HCT116 (cell line): ENCODE measurements at regions not wholly inside any gene's neighbourhood (a gene's known extent, or its start where the extent isn't known, plus 50 kb on each side); places are given as distances from the start of the nearest gene placed in this dataset.

Experiments
- CEBPB ChIP-seq: IDR thresholded peaks from 2 replicates; pipeline ENCODE4 v1.6.1; 2012; ENCODE audit warnings: low read depth
- EGR1 ChIP-seq: IDR thresholded peaks from 2 replicates; pipeline ENCODE4 v1.6.1; 2012; ENCODE audit warnings: low read depth
- EZH2 ChIP-seq: fragments of 200-600 bp; sonication (generic); IDR thresholded peaks from 2 replicates; pipeline ENCODE4 v1.6.1; 2017; ENCODE audit warnings: antibody characterized with exemption, mixed run types
- POLR2A ChIP-seq: IDR thresholded peaks from 2 replicates; pipeline ENCODE4 v1.7.0; 2011; ENCODE audit warnings: borderline replicate concordance; ENCODE audit not compliant: insufficient read depth, insufficient read length; ENCODE audit errors: extremely low read depth
- POLR2AphosphoS5 ChIP-seq: IDR thresholded peaks from 2 replicates; pipeline ENCODE4 v1.6.1; 2011; ENCODE audit warnings: mild to moderate bottlenecking, low read depth, low read length, moderate library complexity
- RAD21 ChIP-seq: IDR thresholded peaks from 2 replicates; pipeline ENCODE4 v1.6.1; 2012; ENCODE audit warnings: low read depth, mild to moderate bottlenecking
- SIN3A ChIP-seq: IDR thresholded peaks from 2 replicates; pipeline ENCODE4 v1.6.1; 2012; ENCODE audit warnings: low read depth
- ZFX ChIP-seq: fragments of 450-650 bp; IDR thresholded peaks from 2 replicates; pipeline ENCODE4 v1.6.1; 2017
- ZNF274 ChIP-seq: fragments of 200-500 bp; sonication (Bioruptor generic); IDR thresholded peaks from 2 replicates; pipeline ENCODE4 v1.6.1; 2014; ENCODE audit warnings: mild to moderate bottlenecking, low read depth, low read length, inconsistent platforms
- TF ChIP-seq, protein P1 (sequence below): IDR thresholded peaks from 2 replicates; pipeline ENCODE4 v1.6.1; 2012
- TF ChIP-seq, protein P2 (sequence below), 3 experiments: fragments of 200-600 bp in 1 of 3; sonication (generic) in 1 of 3; IDR thresholded peaks in 2 of 3; conservative IDR thresholded peaks in 1 of 3; 2 replicates each; pipeline ENCODE4 v1.5.1; 2012 to 2017; ENCODE audit warnings: low read depth in 2 of 3, low read length in 2 of 3, antibody characterized with exemption in 1 of 3, borderline replicate concordance in 1 of 3, control low read depth in 1 of 3, mild to moderate bottlenecking in 1 of 3, mixed read lengths in 1 of 3, mixed run types in 1 of 3, moderate library complexity in 1 of 3; ENCODE audit not compliant: insufficient read depth in 1 of 3
- TF ChIP-seq, protein P3 (sequence below): IDR thresholded peaks from 2 replicates; pipeline ENCODE4 v1.6.1; 2012; ENCODE audit warnings: low read depth
- TF ChIP-seq, protein P4 (sequence below): IDR thresholded peaks from 2 replicates; pipeline ENCODE4 v1.6.1; 2012

DNA sequence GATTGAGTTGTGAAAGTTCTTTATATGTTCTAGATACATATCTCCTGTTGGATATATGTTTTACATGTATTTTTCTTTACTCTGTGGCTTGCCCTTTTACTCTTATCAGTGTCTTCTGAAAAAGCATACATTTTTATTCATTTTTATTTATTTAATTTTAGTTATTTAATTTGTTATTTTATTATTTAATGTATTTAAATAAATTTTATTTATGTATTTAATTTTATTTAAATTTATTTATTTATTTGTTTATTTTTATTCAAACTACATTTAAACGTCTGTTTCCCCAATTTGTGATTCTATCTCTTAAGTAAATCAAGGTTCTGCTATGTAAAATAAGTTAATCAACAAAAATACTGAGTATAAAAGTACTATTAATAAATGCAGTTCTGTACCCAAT, 279.1 kb upstream of the AKR1E2 start:
- TF ChIP-seq, protein P1, sequence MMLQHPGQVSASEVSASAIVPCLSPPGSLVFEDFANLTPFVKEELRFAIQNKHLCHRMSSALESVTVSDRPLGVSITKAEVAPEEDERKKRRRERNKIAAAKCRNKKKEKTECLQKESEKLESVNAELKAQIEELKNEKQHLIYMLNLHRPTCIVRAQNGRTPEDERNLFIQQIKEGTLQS: no peak
- TF ChIP-seq, protein P2, sequence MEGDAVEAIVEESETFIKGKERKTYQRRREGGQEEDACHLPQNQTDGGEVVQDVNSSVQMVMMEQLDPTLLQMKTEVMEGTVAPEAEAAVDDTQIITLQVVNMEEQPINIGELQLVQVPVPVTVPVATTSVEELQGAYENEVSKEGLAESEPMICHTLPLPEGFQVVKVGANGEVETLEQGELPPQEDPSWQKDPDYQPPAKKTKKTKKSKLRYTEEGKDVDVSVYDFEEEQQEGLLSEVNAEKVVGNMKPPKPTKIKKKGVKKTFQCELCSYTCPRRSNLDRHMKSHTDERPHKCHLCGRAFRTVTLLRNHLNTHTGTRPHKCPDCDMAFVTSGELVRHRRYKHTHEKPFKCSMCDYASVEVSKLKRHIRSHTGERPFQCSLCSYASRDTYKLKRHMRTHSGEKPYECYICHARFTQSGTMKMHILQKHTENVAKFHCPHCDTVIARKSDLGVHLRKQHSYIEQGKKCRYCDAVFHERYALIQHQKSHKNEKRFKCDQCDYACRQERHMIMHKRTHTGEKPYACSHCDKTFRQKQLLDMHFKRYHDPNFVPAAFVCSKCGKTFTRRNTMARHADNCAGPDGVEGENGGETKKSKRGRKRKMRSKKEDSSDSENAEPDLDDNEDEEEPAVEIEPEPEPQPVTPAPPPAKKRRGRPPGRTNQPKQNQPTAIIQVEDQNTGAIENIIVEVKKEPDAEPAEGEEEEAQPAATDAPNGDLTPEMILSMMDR (IDR thresholded peaks at IDR 0.05 in 2 of 3, conservative IDR thresholded peaks at IDR 0.05 in 1 of 3; ENCODE audit: borderline replicate concordance in 1 of 3, insufficient read depth in 1 of 3, low read depth in 2 of 3, low read length in 2 of 3): no peak
- TF ChIP-seq POLR2AphosphoS5: no peak
- TF ChIP-seq POLR2A: no peak
- no peak for TF ChIP-seq ZFX
- TF ChIP-seq, protein P3, sequence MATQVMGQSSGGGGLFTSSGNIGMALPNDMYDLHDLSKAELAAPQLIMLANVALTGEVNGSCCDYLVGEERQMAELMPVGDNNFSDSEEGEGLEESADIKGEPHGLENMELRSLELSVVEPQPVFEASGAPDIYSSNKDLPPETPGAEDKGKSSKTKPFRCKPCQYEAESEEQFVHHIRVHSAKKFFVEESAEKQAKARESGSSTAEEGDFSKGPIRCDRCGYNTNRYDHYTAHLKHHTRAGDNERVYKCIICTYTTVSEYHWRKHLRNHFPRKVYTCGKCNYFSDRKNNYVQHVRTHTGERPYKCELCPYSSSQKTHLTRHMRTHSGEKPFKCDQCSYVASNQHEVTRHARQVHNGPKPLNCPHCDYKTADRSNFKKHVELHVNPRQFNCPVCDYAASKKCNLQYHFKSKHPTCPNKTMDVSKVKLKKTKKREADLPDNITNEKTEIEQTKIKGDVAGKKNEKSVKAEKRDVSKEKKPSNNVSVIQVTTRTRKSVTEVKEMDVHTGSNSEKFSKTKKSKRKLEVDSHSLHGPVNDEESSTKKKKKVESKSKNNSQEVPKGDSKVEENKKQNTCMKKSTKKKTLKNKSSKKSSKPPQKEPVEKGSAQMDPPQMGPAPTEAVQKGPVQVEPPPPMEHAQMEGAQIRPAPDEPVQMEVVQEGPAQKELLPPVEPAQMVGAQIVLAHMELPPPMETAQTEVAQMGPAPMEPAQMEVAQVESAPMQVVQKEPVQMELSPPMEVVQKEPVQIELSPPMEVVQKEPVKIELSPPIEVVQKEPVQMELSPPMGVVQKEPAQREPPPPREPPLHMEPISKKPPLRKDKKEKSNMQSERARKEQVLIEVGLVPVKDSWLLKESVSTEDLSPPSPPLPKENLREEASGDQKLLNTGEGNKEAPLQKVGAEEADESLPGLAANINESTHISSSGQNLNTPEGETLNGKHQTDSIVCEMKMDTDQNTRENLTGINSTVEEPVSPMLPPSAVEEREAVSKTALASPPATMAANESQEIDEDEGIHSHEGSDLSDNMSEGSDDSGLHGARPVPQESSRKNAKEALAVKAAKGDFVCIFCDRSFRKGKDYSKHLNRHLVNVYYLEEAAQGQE: no peak
- no peak for TF ChIP-seq SIN3A
- no peak for TF ChIP-seq CEBPB
- TF ChIP-seq EGR1: no peak
- no peak for TF ChIP-seq EZH2
- no peak for TF ChIP-seq ZNF274
- TF ChIP-seq, protein P4, sequence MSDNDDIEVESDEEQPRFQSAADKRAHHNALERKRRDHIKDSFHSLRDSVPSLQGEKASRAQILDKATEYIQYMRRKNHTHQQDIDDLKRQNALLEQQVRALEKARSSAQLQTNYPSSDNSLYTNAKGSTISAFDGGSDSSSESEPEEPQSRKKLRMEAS: no peak
- no peak for TF ChIP-seq RAD21
